ENCODE measurements at regions not wholly inside any gene's neighbourhood (a gene's known extent, or its start where the extent isn't known, plus 50 kb on each side); places are given as distances from the start of the nearest gene placed in this dataset.

GRCh38 chr3:24640330-24640877 lies 145.8 kb upstream of the THRB start:
- Mint-ChIP-seq H3K27ac (ENCODE audit: unreplicated experiment) (peak overlapping the region; percentile 60), H3K4me3 (ENCODE audit: unreplicated experiment) (no peak overlapping the region), H3K9me3 (ENCODE audit: unreplicated experiment) (peaks cover 6% of the 10 kb centered on the region), H3K27me3 (ENCODE audit: insufficient read depth, unreplicated experiment) (no peaks in the 10 kb centered on the region), H3K4me1 (ENCODE audit: low read depth, unreplicated experiment) (peaks cover 15% of the 10 kb centered on the region), H3K36me3 (ENCODE audit: insufficient read depth, unreplicated experiment) (no peaks in the 10 kb centered on the region)
- ChIA-PET POLR2A (no interaction called here), CTCF (interaction anchor here (1.5 kb wide), 1 partner anchor 376 kb away, joined by 4 read pairs; no protein-coding TSS in a partner anchor)
- no peak overlapping the region for H3K4me3 ChIP-seq (ENCODE audit: low read depth, low read length)
- TF ChIP-seq CTCF (IDR thresholded peaks at IDR 0.05; ENCODE audit: insufficient read depth in 1 of 2, low read depth in 1 of 2, low read length in 1 of 2, severe bottlenecking in 1 of 2, unreplicated experiment in 1 of 2) = peak; percentile 49 to 69
- H3K36me3 ChIP-seq (ENCODE audit: control insufficient read depth, insufficient read depth, low read length) = no peaks in the 10 kb centered on the region
- peaks cover 29% of the 10 kb centered on the region for H3K4me1 ChIP-seq
- H3K9me3 ChIP-seq = no peaks in the 10 kb centered on the region
- no TSS peak for BruUV-seq (replicated peaks)
- intact Hi-C loops (cut with micrococcal nuclease; ENCODE audit: unreplicated experiment) = loop anchor here (1.0 to 10.0 kb wide), 5 partner anchors 58 to 376 kb away; no protein-coding TSS in a partner anchor
- peak in 1 of 2 experiments; percentile 32 for DNase-seq
- no peaks in the 10 kb centered on the region for H3K27me3 ChIP-seq (replicated peaks; ENCODE audit: control insufficient read depth, insufficient read depth, low read length)

GRCh38 chr3:24641628-24642027 lies 147.0 kb upstream of the THRB start:
- Mint-ChIP-seq H3K27me3 (ENCODE audit: insufficient read depth, unreplicated experiment) (no peaks in the 10 kb centered on the region), H3K27ac (ENCODE audit: unreplicated experiment) (no peak overlapping the region), H3K9me3 (ENCODE audit: unreplicated experiment) (peaks cover 6% of the 10 kb centered on the region), H3K4me3 (ENCODE audit: unreplicated experiment) (no peak overlapping the region), H3K36me3 (ENCODE audit: insufficient read depth, unreplicated experiment) (no peaks in the 10 kb centered on the region), H3K4me1 (ENCODE audit: low read depth, unreplicated experiment) (peaks cover 15% of the 10 kb centered on the region)
- BruUV-seq (replicated peaks) = no TSS peak
- ChIA-PET CTCF (interaction anchor here (1.5 kb wide), 1 partner anchor 377 kb away, joined by 4 read pairs; no protein-coding TSS in a partner anchor), POLR2A (no interaction called here)
- Histone ChIP-seq H3K4me1 (peaks cover 29% of the 10 kb centered on the region), H3K36me3 (ENCODE audit: control insufficient read depth, insufficient read depth, low read length) (no peaks in the 10 kb centered on the region), H3K9me3 (no peaks in the 10 kb centered on the region), H3K27me3 (replicated peaks; ENCODE audit: control insufficient read depth, insufficient read depth, low read length) (no peaks in the 10 kb centered on the region), H3K4me3 (ENCODE audit: low read depth, low read length) (no peak overlapping the region)
- TF ChIP-seq CTCF (IDR thresholded peaks at IDR 0.05; ENCODE audit: insufficient read depth in 1 of 2, low read depth in 1 of 2, low read length in 1 of 2, severe bottlenecking in 1 of 2, unreplicated experiment in 1 of 2) = no peak
- DNase-seq = no peak
- intact Hi-C loops (cut with micrococcal nuclease; ENCODE audit: unreplicated experiment) = loop anchor here (2.0 to 10.0 kb wide), 3 partner anchors 59 to 277 kb away; no protein-coding TSS in a partner anchor

GRCh38 chr3:24645047-24645446 lies 150.4 kb upstream of the THRB start:
- intact Hi-C loops (cut with micrococcal nuclease; ENCODE audit: unreplicated experiment) = loop anchor here (10.0 kb wide), 1 partner anchor 280 kb away; no protein-coding TSS in a partner anchor
- H3K36me3 ChIP-seq (ENCODE audit: control insufficient read depth, insufficient read depth, low read length) = no peaks in the 10 kb centered on the region
- no peak overlapping the region for H3K4me3 ChIP-seq (ENCODE audit: low read depth, low read length)
- H3K36me3 Mint-ChIP-seq (ENCODE audit: insufficient read depth, unreplicated experiment) = no peaks in the 10 kb centered on the region
- ChIA-PET POLR2A (no interaction called here), CTCF (no interaction called here)
- H3K4me1 Mint-ChIP-seq (ENCODE audit: low read depth, unreplicated experiment) = peaks cover 4% of the 10 kb centered on the region
- no peak overlapping the region for H3K4me3 Mint-ChIP-seq (ENCODE audit: unreplicated experiment)
- no peaks in the 10 kb centered on the region for H3K27me3 Mint-ChIP-seq (ENCODE audit: insufficient read depth, unreplicated experiment)
- no peak for DNase-seq
- H3K9me3 Mint-ChIP-seq (ENCODE audit: unreplicated experiment) = no peaks in the 10 kb centered on the region
- no TSS peak for BruUV-seq (replicated peaks)
- no peaks in the 10 kb centered on the region for H3K27me3 ChIP-seq (replicated peaks; ENCODE audit: control insufficient read depth, insufficient read depth, low read length)
- H3K27ac Mint-ChIP-seq (ENCODE audit: unreplicated experiment) = no peak overlapping the region
- no peak for TF ChIP-seq CTCF (IDR thresholded peaks at IDR 0.05; ENCODE audit: insufficient read depth in 1 of 2, low read depth in 1 of 2, low read length in 1 of 2, severe bottlenecking in 1 of 2, unreplicated experiment in 1 of 2)
- peaks cover 16% of the 10 kb centered on the region for H3K4me1 ChIP-seq
- no peaks in the 10 kb centered on the region for H3K9me3 ChIP-seq

All from Caco-2 (cell line).